ENCODE measurements at regions not wholly inside any gene's neighbourhood (a gene's known extent, or its start where the extent isn't known, plus 50 kb on each side); places are given as distances from the start of the nearest gene placed in this dataset.

DNA sequence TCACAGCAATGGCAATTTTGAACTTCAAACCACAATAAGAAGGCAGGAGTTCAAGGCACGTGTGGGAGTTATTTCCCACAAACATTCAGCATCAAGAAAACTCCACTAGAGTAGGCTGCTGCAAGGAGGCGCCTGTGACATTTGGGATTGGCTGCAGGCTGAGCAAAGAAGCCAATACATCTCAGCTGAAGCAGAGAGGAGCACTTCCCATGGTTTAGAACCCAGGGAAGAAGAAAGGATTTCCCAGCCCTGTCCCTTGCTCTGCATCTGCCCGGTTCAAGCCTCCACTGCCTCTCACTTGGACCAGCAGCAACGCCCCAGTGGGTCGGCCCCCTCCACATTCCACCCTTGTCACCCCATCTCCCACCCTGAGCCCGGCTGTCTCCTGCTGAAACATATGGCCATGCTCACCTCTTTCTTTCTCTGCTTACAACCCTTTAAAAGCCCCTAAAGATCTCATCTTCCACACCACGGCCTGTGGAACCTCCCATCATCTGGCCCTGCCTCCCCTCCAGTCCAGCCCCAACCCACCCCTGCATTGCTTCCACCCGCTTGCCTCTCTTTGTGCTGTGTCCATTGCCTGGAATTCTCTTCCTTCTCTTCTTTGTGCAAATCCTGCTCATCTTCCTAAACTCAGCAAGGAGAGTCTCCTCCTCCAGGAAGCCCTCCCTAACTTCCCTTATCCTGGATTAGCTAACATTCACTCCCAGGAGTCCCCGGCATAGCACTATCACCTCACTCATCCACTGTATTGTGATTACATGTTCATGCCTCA lies 128.3 kb downstream of the ANKRD60 start:
- no peaks in the 10 kb centered on the region for H3K9me3 ChIP-seq
- no peaks in the 10 kb centered on the region for H3K4me1 ChIP-seq
- WGBS, 2 donors = 83 to 84% methylated on average over 9 of the region's 9 CpGs
- no peak overlapping the region for H3K4me3 ChIP-seq
- intact Hi-C loops (cut with DNase I) = no loop called here
- DNase-seq = no peak
- H3K27ac ChIP-seq = no peak overlapping the region
- TF ChIP-seq POLR2A (IDR thresholded peaks at IDR 0.05) (no peak), EP300 (IDR thresholded peaks at IDR 0.05) (no peak)
- H3K36me3 ChIP-seq = no peaks in the 10 kb centered on the region
- no peaks in the 10 kb centered on the region for H3K27me3 ChIP-seq

DNA sequence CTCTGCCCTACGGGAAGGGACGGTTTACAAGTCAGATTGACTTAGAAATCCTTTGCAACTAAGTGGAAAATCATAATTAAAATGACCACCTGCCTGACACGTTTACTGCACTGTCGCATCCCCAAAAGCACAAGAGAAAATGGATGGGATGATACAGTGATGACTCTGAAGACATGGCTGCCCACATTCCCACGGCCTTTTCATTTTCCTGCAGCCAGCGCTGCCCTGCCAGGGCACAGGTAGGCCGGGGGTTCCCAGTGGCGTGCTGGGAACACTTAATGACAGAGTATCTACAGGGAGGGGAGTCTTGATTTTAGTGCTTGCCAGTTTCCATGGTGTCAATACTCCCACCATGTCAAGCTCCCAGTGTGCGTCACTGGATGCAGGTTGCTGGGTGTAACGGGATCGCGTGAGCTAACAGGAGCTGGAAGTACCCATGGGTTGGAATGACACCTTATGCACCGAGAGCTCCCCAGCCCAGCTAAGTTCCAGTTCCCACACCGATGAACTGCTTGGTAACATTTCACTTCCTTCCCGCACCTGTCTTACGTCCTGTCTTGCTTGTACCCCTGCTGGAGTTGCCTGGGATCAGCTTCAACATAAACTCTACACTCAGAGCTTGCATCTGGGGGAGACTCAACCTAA lies 129.0 kb downstream of the ANKRD60 start:
- intact Hi-C loops (cut with DNase I) = no loop called here
- Histone ChIP-seq H3K4me3 (no peak overlapping the region), H3K27me3 (no peaks in the 10 kb centered on the region), H3K36me3 (no peaks in the 10 kb centered on the region), H3K9me3 (no peaks in the 10 kb centered on the region), H3K4me1 (no peaks in the 10 kb centered on the region), H3K27ac (no peak overlapping the region)
- DNase-seq = no peak
- TF ChIP-seq EP300 (IDR thresholded peaks at IDR 0.05) (no peak), POLR2A (IDR thresholded peaks at IDR 0.05) (no peak), POLR2AphosphoS5 (IDR thresholded peaks at IDR 0.05) (no peak)
- TF ChIP-seq, protein P1, sequence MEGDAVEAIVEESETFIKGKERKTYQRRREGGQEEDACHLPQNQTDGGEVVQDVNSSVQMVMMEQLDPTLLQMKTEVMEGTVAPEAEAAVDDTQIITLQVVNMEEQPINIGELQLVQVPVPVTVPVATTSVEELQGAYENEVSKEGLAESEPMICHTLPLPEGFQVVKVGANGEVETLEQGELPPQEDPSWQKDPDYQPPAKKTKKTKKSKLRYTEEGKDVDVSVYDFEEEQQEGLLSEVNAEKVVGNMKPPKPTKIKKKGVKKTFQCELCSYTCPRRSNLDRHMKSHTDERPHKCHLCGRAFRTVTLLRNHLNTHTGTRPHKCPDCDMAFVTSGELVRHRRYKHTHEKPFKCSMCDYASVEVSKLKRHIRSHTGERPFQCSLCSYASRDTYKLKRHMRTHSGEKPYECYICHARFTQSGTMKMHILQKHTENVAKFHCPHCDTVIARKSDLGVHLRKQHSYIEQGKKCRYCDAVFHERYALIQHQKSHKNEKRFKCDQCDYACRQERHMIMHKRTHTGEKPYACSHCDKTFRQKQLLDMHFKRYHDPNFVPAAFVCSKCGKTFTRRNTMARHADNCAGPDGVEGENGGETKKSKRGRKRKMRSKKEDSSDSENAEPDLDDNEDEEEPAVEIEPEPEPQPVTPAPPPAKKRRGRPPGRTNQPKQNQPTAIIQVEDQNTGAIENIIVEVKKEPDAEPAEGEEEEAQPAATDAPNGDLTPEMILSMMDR (IDR thresholded peaks at IDR 0.05) = no peak
- 88 to 91% methylated on average over 16 of the region's 16 CpGs for WGBS, 2 donors

DNA sequence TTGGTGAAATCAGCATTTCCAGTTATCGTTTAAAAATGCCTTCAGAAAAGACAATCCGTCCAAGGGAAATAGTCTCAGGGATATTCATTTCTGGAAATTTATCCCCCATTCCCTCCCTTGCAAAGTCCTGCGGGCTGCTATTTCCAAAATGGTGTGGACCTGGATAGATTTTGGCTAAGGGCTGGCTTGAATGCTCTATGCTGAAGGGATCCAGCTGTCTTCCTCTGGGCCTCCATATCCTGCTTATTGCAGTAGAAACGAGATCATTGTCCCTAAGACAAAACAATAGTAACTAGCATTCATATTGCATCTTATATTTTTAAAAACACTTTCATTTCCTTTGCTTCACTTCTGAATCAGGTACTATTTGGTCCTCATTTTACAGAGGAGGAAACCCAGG lies 129.9 kb downstream of the ANKRD60 start:
- H3K27me3 ChIP-seq = no peaks in the 10 kb centered on the region

DNA sequence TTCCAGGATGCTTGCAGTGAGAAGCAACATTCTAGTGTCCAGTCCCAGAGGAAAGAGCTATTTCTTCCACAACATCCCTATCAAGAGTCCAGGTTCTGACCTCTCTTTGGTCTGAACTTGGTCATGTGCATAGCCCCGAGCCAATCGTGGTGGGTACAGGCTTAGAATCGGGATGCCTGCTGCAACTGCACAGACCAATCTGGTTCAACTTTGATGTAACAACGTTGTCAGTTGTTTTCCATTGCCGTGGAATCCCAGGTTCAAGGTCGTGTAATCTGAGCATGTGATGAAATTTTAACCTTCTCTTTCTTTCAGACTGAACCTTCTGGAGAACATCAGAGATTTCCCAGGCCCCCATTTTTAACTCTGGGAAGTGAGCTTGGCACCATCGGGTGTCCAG lies 130.5 kb downstream of the ANKRD60 start:
- Histone ChIP-seq H3K36me3 (no peaks in the 10 kb centered on the region), H3K27me3 (no peaks in the 10 kb centered on the region), H3K4me3 (no peak overlapping the region), H3K27ac (no peak overlapping the region), H3K4me1 (no peaks in the 10 kb centered on the region), H3K9me3 (no peaks in the 10 kb centered on the region)
- no peak for TF ChIP-seq EP300 (IDR thresholded peaks at IDR 0.05)
- no peak for TF ChIP-seq POLR2AphosphoS5 (IDR thresholded peaks at IDR 0.05)
- TF ChIP-seq POLR2A (IDR thresholded peaks at IDR 0.05) = no peak
- TF ChIP-seq, protein P1 (IDR thresholded peaks at IDR 0.05) = no peak
- DNase-seq = no peak
- intact Hi-C loops (cut with DNase I) = no loop called here
- WGBS, 2 donors = 76 to 88% methylated on average over 7 of the region's 7 CpGs

More for the DNA sequence above, 129.9 kb downstream of the ANKRD60 start:
- intact Hi-C loops (cut with DNase I) = no loop called here
- no peak overlapping the region for H3K4me3 ChIP-seq
- no peak for DNase-seq
- H3K36me3 ChIP-seq = no peaks in the 10 kb centered on the region
- no peaks in the 10 kb centered on the region for H3K4me1 ChIP-seq
- TF ChIP-seq, protein P1 (IDR thresholded peaks at IDR 0.05) = no peak
- TF ChIP-seq EP300 (IDR thresholded peaks at IDR 0.05) = no peak
- TF ChIP-seq POLR2AphosphoS5 (IDR thresholded peaks at IDR 0.05) = no peak
- TF ChIP-seq POLR2A (IDR thresholded peaks at IDR 0.05) = no peak
- H3K27ac ChIP-seq = no peak overlapping the region
- no peaks in the 10 kb centered on the region for H3K9me3 ChIP-seq
- 82% methylated on average over 4 of the region's 4 CpGs for WGBS, 2 donors

DNA sequence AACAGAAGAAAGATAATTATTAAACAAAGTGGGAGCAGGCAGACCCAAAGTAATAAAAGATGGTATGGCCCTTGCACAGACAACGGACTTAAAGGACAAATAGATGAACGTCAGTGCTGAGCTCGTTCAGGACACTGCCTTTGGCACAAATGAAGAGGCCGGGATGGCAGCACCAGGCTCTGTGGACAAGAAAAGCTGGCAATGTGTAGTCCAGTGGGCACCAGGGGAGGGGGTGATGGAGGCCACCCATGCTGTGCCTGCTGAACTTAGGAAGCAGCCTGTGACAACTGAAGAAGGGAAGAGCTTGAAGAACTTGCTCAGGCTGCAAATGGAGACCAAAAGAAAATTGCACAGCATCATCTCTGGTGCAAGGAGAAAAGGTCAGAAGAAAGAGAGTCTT lies 131.0 kb downstream of the ANKRD60 start:
- no peaks in the 10 kb centered on the region for H3K27me3 ChIP-seq
- TF ChIP-seq, protein P1 (IDR thresholded peaks at IDR 0.05) = no peak
- TF ChIP-seq POLR2A (IDR thresholded peaks at IDR 0.05) = no peak
- no peak overlapping the region for H3K4me3 ChIP-seq
- H3K9me3 ChIP-seq = no peaks in the 10 kb centered on the region
- no peak for DNase-seq
- intact Hi-C loops (cut with DNase I) = no loop called here
- WGBS, 2 donors = 69 to 87% methylated on average over 4 of the region's 4 CpGs
- H3K4me1 ChIP-seq = no peaks in the 10 kb centered on the region
- no peaks in the 10 kb centered on the region for H3K36me3 ChIP-seq
- H3K27ac ChIP-seq = no peak overlapping the region
